H1 (cell line): ENCODE measurements at regions not wholly inside any gene's neighbourhood (a gene's known extent, or its start where the extent isn't known, plus 50 kb on each side); places are given as distances from the start of the nearest gene placed in this dataset.

Experiments used
- CEBPB ChIP-seq: IDR thresholded peaks from 2 replicates; pipeline ENCODE4 v1.6.1; 2012; ENCODE audit warnings: low read depth, low read length
- CHD1 ChIP-seq: IDR thresholded peaks from 2 replicates; pipeline ENCODE4 v1.6.1; 2012; ENCODE audit warnings: low read depth, low read length, improper control_type of control experiment
- NANOG ChIP-seq: IDR thresholded peaks from 2 replicates; pipeline ENCODE4 v1.6.1; 2011; ENCODE audit warnings: low read length, low read depth, mild to moderate bottlenecking, inconsistent platforms; ENCODE audit not compliant: insufficient read depth, poor library complexity, severe bottlenecking
- RXRA ChIP-seq: IDR thresholded peaks from 2 replicates; pipeline ENCODE4 v1.6.1; 2011; ENCODE audit warnings: low read depth, mild to moderate bottlenecking, low read length, moderate library complexity; ENCODE audit not compliant: insufficient read depth

DNA sequence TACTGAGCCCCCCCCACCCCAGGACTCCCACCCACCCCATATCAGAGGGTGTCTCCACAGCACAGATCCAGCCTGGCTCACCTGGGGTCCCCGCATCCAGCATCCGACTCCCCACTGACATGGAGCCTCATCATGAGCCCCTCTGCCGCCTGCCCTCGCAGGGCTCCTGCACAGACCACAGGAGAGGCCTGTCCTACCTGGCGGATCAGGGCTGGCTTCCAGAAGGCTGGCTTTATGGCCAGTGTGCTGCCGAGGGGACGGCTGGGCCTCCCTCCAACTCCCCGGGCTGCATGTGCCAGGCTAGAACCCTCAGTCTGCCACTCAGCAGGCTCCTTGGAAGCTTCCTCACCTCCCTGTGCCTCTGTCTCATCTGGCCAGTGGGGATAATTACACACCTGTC is 119.0 kb downstream of the RFLNA start (continued):
- no peak for TF ChIP-seq NANOG
- TF ChIP-seq RXRA: no peak
- no peak for TF ChIP-seq CEBPB
- no peak for TF ChIP-seq CHD1
